Uterus (tissue), 3 donors: ENCODE measurements at regions not wholly inside any gene's neighbourhood (a gene's known extent, or its start where the extent isn't known, plus 50 kb on each side); places are given as distances from the start of the nearest gene placed in this dataset.

Experiments
- DNase-seq, 2 donors: peaks; one replicate each; pipeline ENCODE4 v3.0.0-alpha.2; 2019 to 2020
- H3K27ac ChIP-seq, 2 donors: fragments of 200-600 bp; sonication (generic); 1 replicate in 1 of 2; 2 replicates in 1 of 2; pipeline ENCODE4 v1.5.1; 2016 to 2018
- H3K27me3 ChIP-seq, 2 donors: fragments of 200-600 bp; sonication (generic); one replicate each; pipeline ENCODE4 v1.5.1; 2018 to 2019; ENCODE audit warnings: control low read depth in 1 of 2
- H3K36me3 ChIP-seq, 2 donors: fragments of 200-600 bp; sonication (generic); one replicate each; pipeline ENCODE4 v1.5.1; 2019; ENCODE audit warnings: control low read depth in 1 of 2
- H3K4me1 ChIP-seq, 2 donors: fragments of 200-600 bp; sonication (generic); one replicate each; pipeline ENCODE4 v1.5.1; 2018 to 2019; ENCODE audit warnings: control low read depth in 1 of 2
- H3K4me3 ChIP-seq, 2 donors: fragments of 200-600 bp; sonication (generic); 1 replicate in 1 of 2; 2 replicates in 1 of 2; pipeline ENCODE4 v1.5.1; 2018 to 2019; ENCODE audit warnings: mild to moderate bottlenecking in 1 of 2
- H3K9me3 ChIP-seq, 2 donors: fragments of 200-600 bp; sonication (generic); one replicate each; pipeline ENCODE4 v1.5.1; 2019; ENCODE audit warnings: control low read depth in 1 of 2
- POLR2A ChIP-seq, 2 donors: fragments of 450-650 bp; IDR thresholded peaks; one replicate each; pipeline ENCODE4 v1.6.1; 2016; ENCODE audit warnings: antibody characterized with exemption in 2 of 2, mild to moderate bottlenecking in 1 of 2, moderate library complexity in 1 of 2
- intact Hi-C: fragments of 100-400 bp; cut with DNase I; formaldehyde crosslinking; loops from one replicate; pipeline ENCODE4 v1.15.1; 2023; ENCODE audit warnings: low total_unique reads
- TF ChIP-seq, protein P1 (sequence below), 4 experiments: fragments of 200-600 bp in 2 of 4; fragments of 450-650 bp in 2 of 4; sonication (generic) in 2 of 4; IDR thresholded peaks; one replicate each; pipeline ENCODE4 v1.5.1; 2016 to 2019; ENCODE audit warnings: antibody characterized with exemption in 4 of 4, mild to moderate bottlenecking in 2 of 4, moderate library complexity in 1 of 4
- donor health status: DM: yes; HTN: yes; CAD: no.

DNA sequence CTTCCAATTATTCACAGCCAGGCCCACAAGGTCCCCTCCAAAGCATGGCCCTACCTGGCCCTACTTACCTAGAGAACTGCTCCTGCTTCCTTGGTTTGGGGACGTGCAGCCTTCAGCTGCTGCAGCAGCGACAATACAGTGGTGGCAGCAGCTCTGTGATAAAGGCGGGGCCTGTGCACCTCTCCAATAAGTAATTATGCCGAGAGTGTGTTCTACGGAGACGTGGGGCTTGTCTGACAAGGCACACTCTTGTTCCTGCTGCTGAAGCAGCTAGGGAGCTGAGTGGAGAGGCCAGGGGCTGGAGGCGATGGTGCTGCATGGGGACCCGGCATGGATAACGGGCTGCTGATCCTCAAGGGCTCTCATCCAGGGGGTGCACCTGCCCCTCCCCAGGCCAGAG lies 98.0 kb upstream of the THY1 start:
- H3K4me1 ChIP-seq = no peaks in the 10 kb centered on the region
- no peak overlapping the region for H3K4me3 ChIP-seq
- TF ChIP-seq, protein P1, sequence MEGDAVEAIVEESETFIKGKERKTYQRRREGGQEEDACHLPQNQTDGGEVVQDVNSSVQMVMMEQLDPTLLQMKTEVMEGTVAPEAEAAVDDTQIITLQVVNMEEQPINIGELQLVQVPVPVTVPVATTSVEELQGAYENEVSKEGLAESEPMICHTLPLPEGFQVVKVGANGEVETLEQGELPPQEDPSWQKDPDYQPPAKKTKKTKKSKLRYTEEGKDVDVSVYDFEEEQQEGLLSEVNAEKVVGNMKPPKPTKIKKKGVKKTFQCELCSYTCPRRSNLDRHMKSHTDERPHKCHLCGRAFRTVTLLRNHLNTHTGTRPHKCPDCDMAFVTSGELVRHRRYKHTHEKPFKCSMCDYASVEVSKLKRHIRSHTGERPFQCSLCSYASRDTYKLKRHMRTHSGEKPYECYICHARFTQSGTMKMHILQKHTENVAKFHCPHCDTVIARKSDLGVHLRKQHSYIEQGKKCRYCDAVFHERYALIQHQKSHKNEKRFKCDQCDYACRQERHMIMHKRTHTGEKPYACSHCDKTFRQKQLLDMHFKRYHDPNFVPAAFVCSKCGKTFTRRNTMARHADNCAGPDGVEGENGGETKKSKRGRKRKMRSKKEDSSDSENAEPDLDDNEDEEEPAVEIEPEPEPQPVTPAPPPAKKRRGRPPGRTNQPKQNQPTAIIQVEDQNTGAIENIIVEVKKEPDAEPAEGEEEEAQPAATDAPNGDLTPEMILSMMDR (IDR thresholded peaks at IDR 0.05) = no peak
- TF ChIP-seq POLR2A (IDR thresholded peaks at IDR 0.05) = no peak
- H3K9me3 ChIP-seq = no peaks in the 10 kb centered on the region
- no peaks in the 10 kb centered on the region for H3K27me3 ChIP-seq
- intact Hi-C loops = no loop called here
- no peaks in the 10 kb centered on the region for H3K36me3 ChIP-seq
- no peak overlapping the region for H3K27ac ChIP-seq
- no peak for DNase-seq

DNA sequence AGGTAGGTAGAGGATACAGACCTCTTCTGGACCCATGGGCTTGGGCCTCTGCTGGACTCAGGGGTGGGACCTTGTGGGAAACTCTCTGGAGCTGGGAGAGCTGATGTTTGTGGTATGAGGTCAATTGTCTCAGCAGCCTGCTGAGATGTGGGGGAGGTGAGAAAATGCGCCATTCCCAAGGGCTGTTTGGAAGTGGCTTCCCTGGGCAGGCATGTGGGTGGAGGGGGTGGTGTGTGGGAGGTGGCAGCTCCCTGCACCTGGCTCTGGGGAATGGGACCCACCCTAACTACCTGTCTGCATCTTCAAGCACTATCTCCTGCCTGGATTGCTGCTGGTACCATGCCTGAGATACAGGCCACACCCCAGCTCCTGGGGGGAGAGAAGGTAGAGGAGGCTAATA lies 97.4 kb upstream of the THY1 start:
- no peak overlapping the region for H3K27ac ChIP-seq
- intact Hi-C loops = no loop called here
- H3K36me3 ChIP-seq = no peaks in the 10 kb centered on the region
- H3K4me3 ChIP-seq = no peak overlapping the region
- no peaks in the 10 kb centered on the region for H3K4me1 ChIP-seq
- TF ChIP-seq, protein P1 (IDR thresholded peaks at IDR 0.05) = no peak
- no peak for TF ChIP-seq POLR2A (IDR thresholded peaks at IDR 0.05)
- DNase-seq = no peak
- no peaks in the 10 kb centered on the region for H3K27me3 ChIP-seq
- H3K9me3 ChIP-seq = no peaks in the 10 kb centered on the region

DNA sequence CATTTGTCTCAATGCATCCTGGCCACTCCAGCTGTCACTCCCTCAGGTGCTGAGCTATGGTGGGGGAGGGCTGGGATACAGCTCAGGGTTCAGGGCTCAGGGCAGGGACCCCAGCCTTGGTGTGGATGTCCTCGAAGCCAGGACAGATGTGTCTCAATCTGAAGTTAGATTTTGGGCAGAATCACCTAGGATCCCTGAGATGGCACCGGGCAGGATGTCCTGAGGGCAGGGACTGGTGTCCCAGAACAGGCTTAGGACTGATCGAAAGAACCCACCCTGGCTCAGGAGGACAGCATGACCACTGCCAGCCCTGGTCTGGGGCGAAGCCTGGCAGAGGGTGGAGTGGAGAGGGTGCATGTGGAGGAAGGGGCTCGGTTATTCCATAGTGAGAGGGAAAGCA lies 96.8 kb upstream of the THY1 start:
- intact Hi-C loops = no loop called here

DNA sequence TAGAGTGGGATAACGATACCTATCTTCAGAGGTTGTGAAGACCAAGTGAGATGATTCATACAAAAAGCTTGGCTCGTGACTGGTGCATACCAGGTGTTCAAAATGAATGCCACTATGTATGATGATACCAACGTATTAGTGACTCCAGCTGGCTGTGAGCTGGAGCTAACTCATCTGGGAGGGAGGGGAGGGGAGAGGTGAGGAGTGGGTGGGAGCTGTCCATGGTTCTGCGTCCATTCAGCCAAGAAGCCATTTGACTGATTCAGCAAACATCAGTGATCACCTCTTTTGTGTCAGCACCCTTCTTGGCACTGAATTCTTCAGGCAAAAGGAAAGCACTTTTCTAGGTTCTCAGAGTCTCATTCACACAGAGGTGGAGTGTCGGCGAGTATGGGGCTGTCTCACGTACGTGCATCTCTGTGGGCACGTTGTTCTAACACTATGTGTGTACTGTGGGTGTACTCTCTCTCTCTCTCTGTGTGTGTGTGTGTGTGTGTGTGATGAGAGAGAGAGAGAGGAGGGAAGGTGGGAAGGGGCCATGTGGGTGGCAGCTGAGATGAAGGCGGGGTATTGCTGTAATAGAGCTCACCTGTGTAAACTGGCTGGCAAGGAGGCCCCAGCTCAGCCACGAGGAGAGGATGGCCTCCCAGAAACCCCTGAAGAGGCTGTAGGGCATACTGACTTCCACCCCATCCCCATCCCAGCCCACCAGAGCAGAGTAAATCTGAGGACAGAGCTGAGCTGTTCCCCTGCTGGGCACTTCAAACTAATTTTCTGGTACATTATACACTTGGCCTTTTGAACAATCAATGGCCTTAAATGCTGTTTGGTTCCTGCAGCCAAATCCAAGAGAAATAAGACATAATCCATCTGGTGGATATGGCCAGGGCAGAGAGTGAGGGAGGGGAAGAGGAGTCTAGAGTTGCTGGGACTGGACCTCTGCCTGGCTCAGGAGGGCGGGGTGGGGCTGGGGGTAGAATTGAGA lies 96.1 kb upstream of the THY1 start:
- Histone ChIP-seq H3K9me3 (no peaks in the 10 kb centered on the region), H3K4me3 (no peak overlapping the region), H3K27me3 (no peaks in the 10 kb centered on the region), H3K27ac (no peak overlapping the region), H3K4me1 (no peaks in the 10 kb centered on the region), H3K36me3 (no peaks in the 10 kb centered on the region)
- TF ChIP-seq, protein P1 (IDR thresholded peaks at IDR 0.05) = no peak
- no peak for TF ChIP-seq POLR2A (IDR thresholded peaks at IDR 0.05)
- intact Hi-C loops = no loop called here
- no peak for DNase-seq

More for the DNA sequence above, 96.8 kb upstream of the THY1 start:
- no peak for TF ChIP-seq POLR2A (IDR thresholded peaks at IDR 0.05)
- TF ChIP-seq, protein P1 (IDR thresholded peaks at IDR 0.05) = no peak
- H3K27me3 ChIP-seq = no peaks in the 10 kb centered on the region
- no peak for DNase-seq
- H3K4me3 ChIP-seq = no peak overlapping the region
- no peak overlapping the region for H3K27ac ChIP-seq
- no peaks in the 10 kb centered on the region for H3K36me3 ChIP-seq
- no peaks in the 10 kb centered on the region for H3K9me3 ChIP-seq
- no peaks in the 10 kb centered on the region for H3K4me1 ChIP-seq

DNA sequence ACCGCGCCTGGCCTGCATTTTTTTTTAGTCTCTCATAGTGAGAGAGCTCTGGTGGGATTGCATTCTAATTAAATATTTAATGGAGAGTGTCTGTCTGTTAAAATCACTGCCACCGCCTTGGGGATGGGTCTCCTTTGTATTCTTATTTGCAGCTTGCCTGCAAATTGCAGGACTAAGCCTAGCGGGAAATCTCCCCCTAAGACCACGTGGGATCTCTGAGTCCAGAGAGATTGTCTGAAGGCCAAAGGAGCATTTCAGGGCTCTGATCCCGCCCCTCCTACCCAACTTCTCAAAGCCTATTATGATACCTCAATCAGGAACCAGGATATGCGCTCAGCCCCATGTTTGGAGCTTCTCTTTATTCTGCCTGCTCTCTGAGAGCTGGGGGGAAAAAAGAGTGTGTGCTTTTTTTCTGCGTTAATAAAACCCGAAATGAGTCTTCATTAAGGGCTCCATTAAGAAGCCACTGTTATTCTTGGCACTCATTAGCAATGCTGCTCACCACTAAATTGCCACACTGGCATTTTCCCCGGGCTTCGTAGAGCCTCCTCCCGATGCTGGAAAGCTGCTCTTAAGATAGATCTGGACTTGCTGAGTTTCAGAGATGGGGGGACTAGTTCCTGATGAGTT lies 92.9 kb upstream of the THY1 start:
- intact Hi-C loops = no loop called here

More for the DNA sequence above, 92.9 kb upstream of the THY1 start:
- no peak for DNase-seq
- H3K4me1 ChIP-seq = no peaks in the 10 kb centered on the region
- no peaks in the 10 kb centered on the region for H3K9me3 ChIP-seq
- H3K36me3 ChIP-seq = no peaks in the 10 kb centered on the region
- H3K27ac ChIP-seq = no peak overlapping the region
- no peak overlapping the region for H3K4me3 ChIP-seq
- no peak for TF ChIP-seq POLR2A (IDR thresholded peaks at IDR 0.05)
- TF ChIP-seq, protein P1 (IDR thresholded peaks at IDR 0.05) = no peak
- H3K27me3 ChIP-seq = no peaks in the 10 kb centered on the region
